ENCODE measurements at regions not wholly inside any gene's neighbourhood (a gene's known extent, or its start where the extent isn't known, plus 50 kb on each side); places are given as distances from the start of the nearest gene placed in this dataset.
"Not testable (repeated sequence)": the region's sequence is repeated elsewhere in the genome, so short reads cannot be mapped to it uniquely, and the experiment has no call there.

DNA sequence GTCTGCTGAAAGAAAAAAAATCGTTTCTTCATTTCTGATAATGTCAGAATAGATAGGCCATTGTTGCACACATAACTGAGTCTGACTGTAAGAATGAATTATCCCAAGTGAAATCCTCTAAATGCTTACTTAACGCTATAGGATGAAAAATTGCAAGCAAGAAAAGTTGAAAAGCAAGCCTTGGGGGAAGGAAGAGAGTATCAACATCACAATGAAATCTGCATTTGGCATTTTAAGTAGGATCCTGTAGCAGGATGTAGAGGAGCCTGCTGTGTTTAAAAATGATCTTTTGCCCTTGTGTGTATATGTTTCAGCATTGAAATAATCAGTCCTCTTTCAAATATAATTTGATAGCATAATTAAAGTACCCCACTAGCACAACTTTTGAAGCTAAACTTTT is 464.3 kb upstream of the ZNF337 start:
- not testable (repeated sequence) for H3K4me1 ChIP-seq

DNA sequence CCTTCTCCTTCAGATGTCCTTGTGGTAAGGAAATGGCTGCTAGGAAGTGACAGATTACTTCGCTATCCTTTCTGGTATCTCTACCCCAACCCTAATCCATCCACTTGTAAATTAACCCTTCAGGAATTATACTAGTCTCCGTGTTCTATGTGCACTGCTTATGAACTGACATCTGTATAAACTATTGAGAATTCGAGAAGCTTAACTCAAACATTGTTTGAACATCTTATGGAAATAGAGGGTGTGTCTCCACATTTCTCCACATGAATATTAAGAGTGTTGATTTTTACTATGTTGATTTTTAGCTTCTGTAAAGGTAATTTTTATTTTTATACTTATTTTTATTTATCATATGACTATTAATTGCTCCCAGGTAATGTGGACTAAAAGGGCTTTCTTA is 457.6 kb upstream of the ZNF337 start:
- no peak overlapping the region for H3K4me3 ChIP-seq (ENCODE audit: low read depth, low read length)
- H3K9me3 ChIP-seq = no peaks in the 10 kb centered on the region
- H3K4me1 ChIP-seq = no peaks in the 10 kb centered on the region
- no peaks in the 10 kb centered on the region for H3K36me3 ChIP-seq (ENCODE audit: control insufficient read depth, insufficient read depth, low read length)
- CTCF ChIA-PET = no interaction called here
- BruUV-seq (replicated peaks) = no TSS peak
- POLR2A ChIA-PET = no interaction called here
- Mint-ChIP-seq H3K4me1 (ENCODE audit: low read depth, unreplicated experiment) (peaks cover 6% of the 10 kb centered on the region), H3K27me3 (ENCODE audit: insufficient read depth, unreplicated experiment) (peaks cover 7% of the 10 kb centered on the region), H3K36me3 (ENCODE audit: insufficient read depth, unreplicated experiment) (no peaks in the 10 kb centered on the region), H3K27ac (ENCODE audit: unreplicated experiment) (no peak overlapping the region), H3K4me3 (ENCODE audit: unreplicated experiment) (no peak overlapping the region), H3K9me3 (ENCODE audit: unreplicated experiment) (no peaks in the 10 kb centered on the region)
- intact Hi-C loops (cut with micrococcal nuclease; ENCODE audit: unreplicated experiment) = no loop called here
- TF ChIP-seq, protein P1, sequence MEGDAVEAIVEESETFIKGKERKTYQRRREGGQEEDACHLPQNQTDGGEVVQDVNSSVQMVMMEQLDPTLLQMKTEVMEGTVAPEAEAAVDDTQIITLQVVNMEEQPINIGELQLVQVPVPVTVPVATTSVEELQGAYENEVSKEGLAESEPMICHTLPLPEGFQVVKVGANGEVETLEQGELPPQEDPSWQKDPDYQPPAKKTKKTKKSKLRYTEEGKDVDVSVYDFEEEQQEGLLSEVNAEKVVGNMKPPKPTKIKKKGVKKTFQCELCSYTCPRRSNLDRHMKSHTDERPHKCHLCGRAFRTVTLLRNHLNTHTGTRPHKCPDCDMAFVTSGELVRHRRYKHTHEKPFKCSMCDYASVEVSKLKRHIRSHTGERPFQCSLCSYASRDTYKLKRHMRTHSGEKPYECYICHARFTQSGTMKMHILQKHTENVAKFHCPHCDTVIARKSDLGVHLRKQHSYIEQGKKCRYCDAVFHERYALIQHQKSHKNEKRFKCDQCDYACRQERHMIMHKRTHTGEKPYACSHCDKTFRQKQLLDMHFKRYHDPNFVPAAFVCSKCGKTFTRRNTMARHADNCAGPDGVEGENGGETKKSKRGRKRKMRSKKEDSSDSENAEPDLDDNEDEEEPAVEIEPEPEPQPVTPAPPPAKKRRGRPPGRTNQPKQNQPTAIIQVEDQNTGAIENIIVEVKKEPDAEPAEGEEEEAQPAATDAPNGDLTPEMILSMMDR (IDR thresholded peaks at IDR 0.05; ENCODE audit: insufficient read depth in 1 of 2, low read depth in 1 of 2, low read length in 1 of 2, severe bottlenecking in 1 of 2, unreplicated experiment in 1 of 2) = no peak
- H3K27me3 ChIP-seq (replicated peaks; ENCODE audit: control insufficient read depth, insufficient read depth, low read length) = no peaks in the 10 kb centered on the region
- DNase-seq = no peak

More for the DNA sequence above, 464.3 kb upstream of the ZNF337 start:
- H3K9me3 Mint-ChIP-seq (ENCODE audit: unreplicated experiment); H3K27ac Mint-ChIP-seq (ENCODE audit: unreplicated experiment); H3K4me1 Mint-ChIP-seq (ENCODE audit: low read depth, unreplicated experiment); H3K27me3 ChIP-seq (replicated peaks; ENCODE audit: control insufficient read depth, insufficient read depth, low read length); POLR2A ChIA-PET; H3K9me3 ChIP-seq; H3K4me3 ChIP-seq (ENCODE audit: low read depth, low read length); H3K36me3 Mint-ChIP-seq (ENCODE audit: insufficient read depth, unreplicated experiment); DNase-seq; H3K4me3 Mint-ChIP-seq (ENCODE audit: unreplicated experiment); intact Hi-C loops (cut with micrococcal nuclease; ENCODE audit: unreplicated experiment); H3K36me3 ChIP-seq (ENCODE audit: control insufficient read depth, insufficient read depth, low read length); BruUV-seq (replicated peaks); H3K27me3 Mint-ChIP-seq (ENCODE audit: insufficient read depth, unreplicated experiment); CTCF ChIA-PET: not testable (repeated sequence)

DNA sequence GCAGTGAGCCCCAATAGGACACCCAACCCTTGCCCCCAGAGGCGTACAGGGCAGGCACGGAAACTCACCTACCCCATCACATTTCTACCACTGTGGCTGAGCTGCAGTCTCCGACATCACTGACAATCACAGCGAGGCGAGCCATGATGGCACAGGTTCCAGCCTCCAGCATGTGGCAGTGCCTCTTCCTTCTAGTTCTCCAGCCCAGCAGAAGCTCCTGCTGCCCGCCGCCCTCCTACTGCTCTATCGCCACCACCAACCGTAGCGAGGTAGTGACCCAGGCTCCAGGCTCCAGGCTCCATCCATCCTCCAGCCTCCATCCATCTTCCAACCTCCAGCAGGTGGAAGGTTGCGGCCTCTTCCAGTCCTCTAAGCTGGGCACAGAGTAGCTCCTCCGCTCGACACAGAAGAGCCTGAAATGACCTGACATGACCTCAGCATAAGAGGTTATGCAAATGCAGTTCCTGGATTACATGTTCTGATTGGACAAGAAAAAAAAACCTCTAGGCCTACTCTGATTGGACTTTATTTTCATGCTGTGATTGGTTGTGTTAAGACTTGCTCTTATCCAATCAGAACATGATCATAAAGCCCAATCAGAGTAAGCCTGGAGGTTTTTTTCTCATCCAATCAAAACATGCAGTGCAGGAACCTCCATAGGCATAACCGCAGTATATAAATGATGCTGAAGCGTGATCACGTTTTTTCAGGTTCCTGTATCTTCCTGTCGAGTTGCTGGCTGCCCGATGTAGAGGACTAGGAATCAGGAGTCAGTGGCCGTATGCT is 438.9 kb upstream of the ZNF337 start:
- CTCF ChIA-PET = no interaction called here
- no peak for DNase-seq
- TF ChIP-seq, protein P1 (IDR thresholded peaks at IDR 0.05; ENCODE audit: insufficient read depth in 1 of 2, low read depth in 1 of 2, low read length in 1 of 2, severe bottlenecking in 1 of 2, unreplicated experiment in 1 of 2) = no peak
- no peak overlapping the region for H3K4me3 Mint-ChIP-seq (ENCODE audit: unreplicated experiment)
- H3K4me1 ChIP-seq = no peaks in the 10 kb centered on the region
- H3K27me3 ChIP-seq (replicated peaks; ENCODE audit: control insufficient read depth, insufficient read depth, low read length) = no peaks in the 10 kb centered on the region
- H3K27me3 Mint-ChIP-seq (ENCODE audit: insufficient read depth, unreplicated experiment) = peaks cover 16% of the 10 kb centered on the region
- no peaks in the 10 kb centered on the region for H3K4me1 Mint-ChIP-seq (ENCODE audit: low read depth, unreplicated experiment)
- POLR2A ChIA-PET = no interaction called here
- no peaks in the 10 kb centered on the region for H3K9me3 Mint-ChIP-seq (ENCODE audit: unreplicated experiment)
- no peaks in the 10 kb centered on the region for H3K9me3 ChIP-seq
- BruUV-seq (replicated peaks) = no TSS peak
- H3K27ac Mint-ChIP-seq (ENCODE audit: unreplicated experiment) = no peak overlapping the region
- no peaks in the 10 kb centered on the region for H3K36me3 Mint-ChIP-seq (ENCODE audit: insufficient read depth, unreplicated experiment)
- H3K36me3 ChIP-seq (ENCODE audit: control insufficient read depth, insufficient read depth, low read length) = no peaks in the 10 kb centered on the region
- intact Hi-C loops (cut with micrococcal nuclease; ENCODE audit: unreplicated experiment) = no loop called here
- no peak overlapping the region for H3K4me3 ChIP-seq (ENCODE audit: low read depth, low read length)
